ENCODE measurements at regions not wholly inside any gene's neighbourhood (a gene's known extent, or its start where the extent isn't known, plus 50 kb on each side); places are given as distances from the start of the nearest gene placed in this dataset.
"Not testable (repeated sequence)": the region's sequence is repeated elsewhere in the genome, so short reads cannot be mapped to it uniquely, and the experiment has no call there.

DNA sequence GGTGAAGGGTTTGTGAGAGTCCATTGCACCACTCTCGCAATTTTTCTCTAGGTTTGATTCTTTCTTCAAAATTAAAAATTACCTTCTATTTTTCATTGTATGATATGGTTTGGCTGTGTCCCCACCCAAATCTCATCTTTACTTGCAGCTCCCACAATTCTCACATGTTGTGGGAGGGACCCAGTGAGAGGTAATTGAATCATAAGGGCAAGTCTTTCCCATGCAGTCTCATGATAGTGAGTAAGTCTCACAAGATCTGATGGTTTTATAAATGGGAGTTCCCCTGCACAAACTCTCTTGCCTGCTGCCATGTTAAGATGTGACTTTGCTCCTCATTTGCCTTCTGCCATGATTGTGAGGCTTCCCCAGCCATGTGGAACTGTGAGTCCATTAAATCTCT lies 711.2 kb upstream of the AUTS2 start:
- not testable (repeated sequence) for DNase-seq

DNA sequence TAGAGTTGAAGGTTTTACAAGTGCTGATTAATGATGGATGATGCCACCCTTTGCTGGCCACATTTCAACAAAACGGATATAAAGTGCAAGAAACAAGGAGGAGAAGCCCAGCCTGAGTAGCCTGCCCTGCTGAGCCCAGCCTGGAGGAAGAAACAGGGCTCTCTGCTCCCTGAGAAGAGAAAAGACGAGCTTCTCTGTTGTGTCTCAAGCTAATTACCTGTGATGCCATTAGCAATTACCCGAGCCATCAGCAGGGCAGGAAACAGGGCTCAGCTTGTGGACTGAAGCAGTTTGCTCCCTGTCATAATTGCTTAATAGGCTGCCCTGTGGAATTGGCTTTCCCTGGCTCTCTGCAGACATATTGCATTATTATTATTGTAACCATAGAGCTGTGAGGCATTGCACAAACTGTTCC lies 709.3 kb upstream of the AUTS2 start:
- DNase-seq: peak; percentile 91

DNA sequence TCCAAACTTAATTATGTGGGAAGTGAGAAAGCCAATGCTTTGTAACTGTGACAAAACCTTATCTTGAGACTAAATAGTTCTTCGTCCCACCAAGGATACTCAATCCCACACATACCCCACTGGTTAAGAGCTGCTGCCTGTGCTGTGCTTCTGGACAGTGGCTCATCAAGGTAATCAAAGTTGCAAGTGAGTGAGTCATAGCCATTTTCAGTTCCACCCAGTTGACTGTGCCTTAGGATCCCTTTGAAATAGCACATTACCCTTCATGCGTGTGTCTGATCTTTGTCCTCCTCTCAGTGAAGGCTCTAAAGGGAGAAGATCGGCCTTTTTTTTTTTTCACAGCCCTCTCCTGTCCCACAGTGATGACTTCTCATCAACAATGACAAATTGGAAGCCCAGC lies 706.0 kb upstream of the AUTS2 start:
- no peak for DNase-seq

DNA sequence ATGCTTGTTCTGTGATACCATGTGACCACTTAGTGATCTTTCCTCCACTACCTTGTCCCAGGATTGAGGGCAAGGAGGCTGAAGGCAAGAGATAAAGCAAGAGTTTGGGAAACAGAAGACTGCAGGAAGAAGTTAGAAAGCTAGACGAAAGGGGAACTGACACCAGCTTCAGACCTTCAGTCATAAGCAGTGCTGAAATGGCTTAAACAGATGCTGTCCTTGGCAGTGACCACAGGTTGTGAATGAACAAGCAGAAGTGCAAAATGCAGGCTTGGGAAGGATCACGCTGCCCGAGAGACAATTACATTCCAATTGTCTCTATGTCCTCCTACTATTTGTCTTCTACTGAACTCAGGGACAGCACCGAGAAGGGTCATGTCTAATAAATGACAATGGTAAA lies 704.9 kb upstream of the AUTS2 start:
- DNase-seq: no peak

DNA sequence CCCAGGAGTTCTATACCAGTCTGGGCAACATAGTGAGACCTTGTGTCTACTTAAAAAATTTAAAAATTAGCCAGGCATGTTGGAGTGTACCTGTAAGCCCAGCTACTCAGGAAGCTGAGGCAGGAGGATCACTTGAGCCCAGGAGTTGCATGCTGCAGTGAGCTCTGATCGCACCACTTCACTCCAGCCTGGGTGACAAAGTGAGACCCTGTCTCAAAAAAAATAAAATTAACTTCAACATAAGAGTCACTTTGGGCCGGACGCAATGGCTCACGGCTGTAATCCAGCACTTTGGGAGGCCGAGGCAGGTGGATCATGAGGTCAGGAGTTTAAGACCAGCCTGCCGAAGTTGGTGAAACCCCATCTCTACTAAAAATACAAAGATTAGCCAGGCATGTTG lies 699.1 kb upstream of the AUTS2 start:
- DNase-seq: not testable (repeated sequence)

DNA sequence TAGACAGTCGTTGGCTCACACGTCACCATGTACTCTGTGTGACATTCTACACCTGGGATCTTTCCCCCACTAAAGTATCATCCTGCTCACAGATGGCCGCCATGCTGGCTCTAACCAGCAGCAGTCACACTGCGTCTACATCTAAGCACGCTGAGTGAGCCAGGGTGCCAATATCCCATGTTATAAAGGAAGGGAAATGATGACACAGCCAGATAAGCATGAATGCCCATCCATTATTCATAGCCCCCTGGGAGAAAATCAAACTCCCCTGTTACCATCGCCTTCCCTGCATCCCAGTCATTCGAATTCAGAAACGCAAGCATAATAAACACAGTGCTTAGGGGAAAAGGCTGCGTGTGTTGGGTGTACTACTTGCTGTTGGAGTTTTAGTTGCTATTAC lies 698.2 kb upstream of the AUTS2 start:
- no peak for DNase-seq

DNA sequence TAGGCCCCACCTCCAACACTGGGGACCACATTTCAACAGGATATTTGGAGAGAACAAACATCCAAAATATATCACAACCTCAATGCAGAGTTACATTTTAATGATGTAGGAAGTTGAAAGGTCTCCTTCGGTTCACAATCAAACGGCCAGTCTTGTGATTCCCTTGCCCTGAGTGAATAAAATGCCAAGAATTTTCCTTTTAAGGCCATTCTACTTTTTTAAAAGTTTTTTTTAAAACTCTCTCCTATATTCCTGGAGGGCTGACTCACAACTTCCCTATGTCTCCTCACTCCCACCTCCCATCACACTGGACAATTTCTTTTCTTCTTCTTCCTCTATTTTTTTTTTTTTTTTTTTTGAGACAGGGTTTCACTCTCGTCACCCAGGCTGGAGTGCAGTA lies 693.6 kb upstream of the AUTS2 start:
- no peak for DNase-seq

DNA sequence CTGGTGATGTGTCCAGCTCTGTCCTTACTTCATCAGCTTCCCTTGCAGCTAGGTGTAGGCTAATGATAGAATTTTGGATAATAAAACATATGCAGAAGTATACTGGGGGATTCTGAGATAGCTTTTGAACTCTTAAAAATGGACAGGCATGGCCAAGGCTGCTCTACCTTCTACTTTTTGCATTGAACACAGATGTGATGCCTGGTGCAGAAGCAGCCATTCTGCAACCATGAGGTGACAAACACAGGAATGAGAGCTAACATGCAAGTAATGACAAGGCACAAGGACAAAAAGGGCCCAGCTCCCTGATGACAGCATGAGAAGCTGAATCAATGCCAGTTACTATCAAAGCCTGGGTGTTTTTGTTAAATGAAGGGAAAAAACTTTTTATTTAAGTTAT lies 686.5 kb upstream of the AUTS2 start:
- no peak for DNase-seq

DNA sequence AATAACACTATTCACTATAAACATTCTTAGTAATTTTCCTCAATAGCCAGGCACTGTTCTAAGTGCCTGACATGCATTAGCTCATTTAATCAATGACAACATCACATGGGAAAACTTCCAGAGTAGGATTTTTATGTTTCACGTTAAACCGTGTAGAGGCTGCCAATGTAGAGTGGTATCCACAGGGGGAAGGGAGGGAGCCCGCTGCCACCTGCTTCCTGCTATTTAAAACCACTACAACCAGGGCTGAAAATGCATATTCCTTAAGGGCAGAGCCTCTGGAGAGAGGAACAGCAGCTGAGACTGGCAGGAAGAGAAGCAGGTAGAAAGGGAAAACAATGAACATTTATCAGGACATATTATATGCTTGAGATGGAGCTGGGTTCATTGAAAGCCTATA lies 684.3 kb upstream of the AUTS2 start:
- DNase-seq: peak; percentile 45

DNA sequence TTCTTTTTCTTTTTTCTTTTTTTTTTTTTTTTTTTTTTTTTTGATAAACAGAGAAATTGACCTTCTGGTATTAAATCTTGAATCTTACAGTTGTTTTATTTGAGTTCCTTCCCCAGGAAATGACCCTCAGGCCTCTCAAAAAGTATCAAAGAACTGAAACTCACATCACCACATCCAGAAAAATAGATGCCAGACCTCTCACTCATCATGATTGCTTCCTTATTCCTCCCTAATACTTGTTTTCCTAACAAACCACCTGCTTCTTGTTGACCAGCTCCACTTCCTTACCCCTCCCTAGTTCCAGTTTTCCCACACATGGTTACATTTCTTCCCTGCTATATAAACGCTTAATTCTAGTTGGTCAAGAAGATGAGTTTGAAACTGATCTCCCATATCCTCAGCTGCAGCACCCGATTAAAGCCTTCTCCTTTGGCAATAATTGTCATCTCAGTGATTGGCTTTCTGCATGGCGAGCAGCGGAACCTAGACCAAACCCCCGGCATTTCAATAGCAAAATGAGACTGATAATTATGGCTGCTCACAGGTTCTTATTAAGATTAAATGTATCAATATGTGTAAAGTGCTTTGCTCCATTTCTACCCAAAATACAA lies 681.1 kb upstream of the AUTS2 start:
- DNase-seq: no peak

DNA sequence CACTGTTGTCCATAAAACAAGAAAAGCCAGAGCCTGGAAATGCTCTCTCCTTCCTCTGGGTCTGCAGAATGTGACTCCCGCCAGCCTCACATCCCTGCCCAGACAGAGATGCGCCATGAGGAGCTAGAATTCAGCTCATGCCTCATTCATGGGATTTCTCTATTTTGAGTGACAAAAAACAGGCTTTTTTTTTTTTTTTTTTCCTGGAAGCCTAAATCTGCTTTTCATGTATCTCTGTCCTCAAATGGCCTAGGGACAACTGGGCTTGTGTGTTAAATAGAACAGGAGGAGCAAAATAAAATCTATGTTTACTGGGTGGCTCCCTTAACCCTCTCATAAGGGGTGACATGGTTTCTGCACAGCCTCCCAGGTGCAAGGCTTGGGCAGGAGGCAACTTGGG lies 679.7 kb upstream of the AUTS2 start:
- no peak for DNase-seq

DNA sequence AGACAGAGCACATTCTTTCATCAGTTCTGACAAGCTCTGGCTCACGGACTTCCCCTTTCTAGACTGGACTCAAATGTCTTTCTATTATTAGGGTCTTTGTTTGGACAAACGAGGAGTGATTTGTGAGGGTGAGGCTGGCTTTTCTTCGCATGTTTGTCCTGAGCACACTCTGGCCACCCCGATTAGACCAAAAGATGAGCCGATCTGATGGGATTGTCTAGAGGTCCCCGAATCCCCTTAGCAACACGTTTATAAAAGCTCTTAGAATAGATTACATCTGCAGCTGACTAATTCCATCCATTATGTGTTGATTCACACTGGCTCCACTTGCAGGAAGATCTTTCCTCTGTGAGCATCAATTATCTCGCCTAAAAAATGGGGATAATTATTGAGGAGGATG lies 675.4 kb upstream of the AUTS2 start:
- peak; percentile 9 for DNase-seq

DNA sequence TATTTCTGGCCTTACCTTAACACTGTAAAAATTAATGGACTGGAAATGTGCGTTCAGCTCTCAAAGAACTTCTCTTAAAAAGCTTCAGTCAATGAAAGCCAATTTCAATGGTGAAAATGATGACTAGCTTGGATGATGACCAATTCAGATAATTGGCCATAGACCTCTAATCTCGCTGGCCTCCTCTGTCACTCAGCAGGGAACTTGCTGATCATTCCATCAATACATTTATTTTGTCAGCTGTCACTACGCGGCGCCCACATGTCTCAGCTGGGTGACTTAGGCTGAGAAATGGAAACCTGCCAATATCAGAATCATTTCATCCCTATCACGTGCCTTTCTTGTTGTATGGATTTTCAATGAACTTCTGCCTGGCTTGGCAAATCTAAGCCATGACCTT lies 673.0 kb upstream of the AUTS2 start:
- DNase-seq: peak; percentile 82

DNA sequence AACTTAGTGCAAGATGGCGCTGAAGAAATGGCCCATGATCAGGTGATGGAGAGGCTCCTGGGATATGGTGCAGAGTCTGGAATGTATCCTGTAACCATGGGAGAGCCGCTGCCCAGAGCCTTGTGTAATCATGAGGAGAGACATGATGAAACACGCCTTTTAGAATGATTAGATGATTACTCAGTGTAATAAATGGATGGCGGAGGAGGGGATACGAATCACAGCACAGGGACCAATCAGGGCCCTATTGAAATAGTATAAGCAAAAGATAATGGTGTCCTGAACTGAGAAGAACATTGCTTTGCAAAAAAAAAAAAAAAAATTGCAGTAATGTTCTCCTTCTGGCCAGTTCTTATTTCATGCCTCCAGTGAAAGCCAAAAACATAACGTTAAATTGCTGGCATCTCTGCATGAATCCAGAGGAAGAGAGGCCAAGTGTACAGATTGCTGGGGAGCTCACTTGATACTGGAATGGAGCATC lies 668.5 kb upstream of the AUTS2 start:
- DNase-seq: peak; percentile 57

DNA sequence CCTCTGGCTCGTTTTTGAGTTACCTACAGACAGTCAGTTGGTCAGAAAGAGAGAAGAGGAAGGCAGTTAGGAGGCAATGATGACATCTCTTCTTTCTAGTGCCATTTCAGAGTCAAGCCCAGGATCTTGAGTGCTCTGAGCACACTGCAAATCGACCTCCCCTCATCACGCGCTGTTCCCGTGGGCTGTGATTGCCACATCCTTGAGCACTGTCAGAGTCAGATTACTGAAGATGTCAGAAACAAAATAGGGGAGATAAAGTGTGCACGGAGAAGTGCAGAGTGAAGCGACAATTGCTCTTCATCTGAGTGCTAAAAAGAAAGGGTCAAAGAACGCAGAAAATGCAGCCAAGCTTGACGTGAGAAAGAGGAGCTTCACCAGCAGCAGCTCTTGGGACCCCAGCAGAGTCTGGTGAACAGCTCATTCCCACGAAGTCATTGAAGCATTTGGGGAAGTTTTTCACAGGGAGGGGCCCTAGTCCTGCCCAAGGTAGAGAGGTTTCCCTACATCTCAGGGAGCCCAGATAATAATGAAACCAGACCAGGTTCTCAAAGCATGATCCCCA lies 661.7 kb upstream of the AUTS2 start:
- DNase-seq: no peak

DNA sequence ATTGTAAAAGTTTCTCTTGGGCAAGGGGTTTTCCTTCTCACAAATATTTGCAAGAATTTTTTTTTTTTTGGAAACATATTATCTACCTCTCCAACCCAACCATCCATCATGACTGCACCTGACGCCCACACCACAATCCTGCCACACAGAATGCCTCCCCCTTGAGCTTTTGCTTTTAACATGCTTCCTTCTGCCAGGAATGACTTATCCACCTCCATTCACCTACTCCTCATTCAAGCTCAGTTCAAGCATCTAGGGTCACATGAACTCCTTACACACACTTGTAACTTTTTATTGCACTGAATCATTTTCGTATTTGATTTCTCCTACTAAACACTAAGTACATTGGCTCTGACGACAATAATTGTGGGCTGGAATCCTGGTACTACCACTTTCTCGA lies 660.1 kb upstream of the AUTS2 start:
- DNase-seq: no peak

DNA sequence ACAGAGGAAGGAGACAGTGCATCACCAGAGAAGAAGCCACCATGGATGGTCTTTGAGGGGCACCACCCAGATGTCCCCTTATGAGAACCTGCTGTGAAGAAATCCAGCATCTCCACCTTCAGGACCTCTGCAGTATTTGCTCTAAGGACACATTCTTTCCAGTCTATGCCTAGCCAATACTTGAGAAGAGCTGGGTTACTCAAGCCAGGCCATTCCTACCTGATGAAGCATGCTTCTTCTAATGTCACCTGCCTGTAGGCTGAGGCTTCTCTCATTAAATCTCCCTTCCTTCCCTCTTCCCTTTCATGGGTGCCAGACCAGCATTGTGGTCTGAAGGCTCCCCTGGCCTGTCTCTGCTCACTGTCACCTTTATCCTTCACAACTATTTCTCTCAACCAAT lies 654.5 kb upstream of the AUTS2 start:
- no peak for DNase-seq

DNA sequence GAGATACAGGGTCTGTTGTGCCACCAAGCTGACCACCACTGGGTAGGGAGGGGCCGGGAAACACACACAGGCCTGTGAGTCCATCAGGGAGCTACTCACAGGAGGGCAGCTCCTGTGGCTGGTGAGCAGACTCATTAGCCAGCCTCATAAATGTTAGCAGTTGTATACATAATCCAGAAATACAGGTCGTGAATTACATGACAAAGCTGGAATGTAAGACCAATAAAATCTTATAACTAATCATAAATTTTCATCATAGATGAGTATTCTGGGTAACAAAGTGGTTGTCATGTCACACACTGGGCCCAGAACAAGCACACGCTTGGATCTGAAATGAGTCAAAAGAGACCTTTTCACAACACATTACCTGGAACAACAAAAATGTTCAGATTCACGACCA lies 642.6 kb upstream of the AUTS2 start:
- no peak for DNase-seq

DNA sequence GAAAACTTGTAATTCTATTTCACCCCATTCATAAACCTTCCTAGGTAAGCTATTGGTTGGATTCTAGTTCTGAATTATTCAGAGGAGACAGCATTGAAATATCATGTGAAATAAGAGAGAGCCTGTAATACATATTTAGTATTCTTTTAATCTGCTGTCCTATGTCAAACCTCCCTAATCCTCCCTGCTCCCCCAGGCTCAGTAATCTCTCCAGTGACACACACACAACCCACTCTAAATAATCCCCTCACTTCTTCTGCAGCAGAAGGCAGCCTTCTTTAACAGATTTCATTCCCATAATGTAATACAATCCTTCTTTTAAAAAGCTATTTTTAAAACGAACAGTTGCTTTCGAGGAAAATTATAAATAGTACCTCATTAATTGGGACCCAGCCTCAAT lies 639.7 kb upstream of the AUTS2 start:
- DNase-seq: no peak

DNA sequence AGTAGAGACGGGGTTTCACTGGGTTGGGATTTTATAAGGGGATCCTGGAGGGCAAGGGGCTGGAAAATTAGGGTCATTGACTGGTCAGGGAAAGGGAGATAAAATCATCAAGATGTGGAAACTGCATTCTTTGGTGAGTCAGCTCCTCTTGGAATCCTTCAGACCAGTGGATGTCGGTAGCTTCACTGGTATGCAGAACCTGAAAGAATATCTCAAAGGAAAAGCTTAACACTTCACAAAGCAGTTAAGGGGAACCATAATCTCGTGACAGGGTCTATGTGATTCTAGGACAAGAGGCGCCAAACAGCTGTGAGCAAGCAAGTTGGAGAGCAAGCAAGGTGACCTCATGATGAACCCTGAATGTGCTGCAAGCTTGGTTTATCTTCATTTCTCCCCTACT lies 634.7 kb upstream of the AUTS2 start:
- DNase-seq: no peak

DNA sequence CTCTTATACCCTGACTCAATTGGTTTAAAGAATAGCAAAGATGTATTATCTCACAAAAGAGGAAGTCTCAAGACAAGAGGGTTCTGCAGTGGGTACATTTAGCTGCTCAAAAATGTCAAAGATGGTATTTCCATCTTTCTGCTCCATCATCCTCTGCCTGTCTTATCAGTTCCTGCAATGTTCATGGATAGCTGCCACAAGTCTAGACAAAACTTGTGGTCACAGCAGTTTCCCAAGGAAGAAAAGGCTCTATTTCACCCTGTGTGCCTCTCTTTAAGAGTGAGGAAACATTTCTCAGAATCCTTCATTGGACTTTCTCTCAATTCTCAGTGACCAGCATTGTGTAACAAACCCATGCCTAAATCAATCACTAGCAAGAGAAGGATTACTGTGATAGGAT lies 634.2 kb upstream of the AUTS2 start:
- no peak for DNase-seq

DNA sequence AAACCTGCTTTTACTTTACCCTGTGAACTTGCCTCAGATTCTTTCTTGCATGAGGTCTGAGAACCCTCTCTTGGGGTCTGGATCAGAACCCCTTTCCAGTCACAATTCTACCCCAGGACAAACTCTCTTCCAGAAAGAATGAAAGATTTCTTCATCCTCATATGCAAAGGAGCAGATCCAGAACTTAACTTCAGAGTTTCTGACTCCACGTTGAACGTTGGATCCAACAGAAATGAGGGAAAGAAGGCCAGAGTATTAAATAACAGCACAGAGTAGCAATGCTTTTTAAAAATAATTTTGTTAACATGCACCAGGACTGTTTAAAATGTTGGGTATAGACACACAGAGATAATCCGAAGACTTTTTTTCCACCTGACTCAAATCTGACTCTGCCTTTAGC lies 632.9 kb upstream of the AUTS2 start:
- no peak for DNase-seq

DNA sequence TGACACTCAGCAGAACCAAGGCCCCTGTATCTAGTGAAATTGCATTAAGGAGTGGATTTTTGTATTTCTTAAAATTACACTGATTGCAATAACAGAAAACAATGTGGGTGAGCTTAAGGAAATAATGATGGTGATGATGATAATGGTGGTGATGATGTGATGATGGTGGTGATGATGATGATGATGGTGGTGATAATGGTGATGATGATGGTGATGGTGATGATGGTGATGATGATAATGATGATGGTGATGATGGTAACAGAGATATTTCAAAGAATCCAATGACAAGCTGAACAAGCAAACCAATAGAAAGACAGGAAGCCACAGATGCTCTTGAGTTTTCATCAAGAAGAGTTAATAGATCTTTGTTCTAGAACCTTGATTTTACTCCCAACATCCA lies 630.7 kb upstream of the AUTS2 start:
- no peak for DNase-seq

DNA sequence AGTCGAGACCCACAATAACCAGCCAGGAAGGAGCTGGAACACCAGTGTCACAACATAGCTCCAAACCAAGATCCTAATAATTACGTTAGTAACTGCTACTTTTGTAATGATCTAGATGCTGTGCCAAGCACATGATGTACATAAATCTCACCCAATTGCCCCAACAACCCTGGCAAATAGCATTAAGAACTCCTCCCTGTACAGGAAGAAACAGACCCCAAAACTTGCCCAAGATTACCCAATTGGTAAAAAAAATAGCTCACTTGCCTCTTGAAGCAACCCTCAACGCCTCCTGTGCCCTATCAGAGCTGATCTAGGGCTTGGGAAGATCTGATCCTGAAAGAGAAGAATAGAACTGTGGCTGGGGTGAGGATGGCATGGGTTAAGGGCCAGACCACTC lies 628.7 kb upstream of the AUTS2 start:
- DNase-seq: no peak

DNA sequence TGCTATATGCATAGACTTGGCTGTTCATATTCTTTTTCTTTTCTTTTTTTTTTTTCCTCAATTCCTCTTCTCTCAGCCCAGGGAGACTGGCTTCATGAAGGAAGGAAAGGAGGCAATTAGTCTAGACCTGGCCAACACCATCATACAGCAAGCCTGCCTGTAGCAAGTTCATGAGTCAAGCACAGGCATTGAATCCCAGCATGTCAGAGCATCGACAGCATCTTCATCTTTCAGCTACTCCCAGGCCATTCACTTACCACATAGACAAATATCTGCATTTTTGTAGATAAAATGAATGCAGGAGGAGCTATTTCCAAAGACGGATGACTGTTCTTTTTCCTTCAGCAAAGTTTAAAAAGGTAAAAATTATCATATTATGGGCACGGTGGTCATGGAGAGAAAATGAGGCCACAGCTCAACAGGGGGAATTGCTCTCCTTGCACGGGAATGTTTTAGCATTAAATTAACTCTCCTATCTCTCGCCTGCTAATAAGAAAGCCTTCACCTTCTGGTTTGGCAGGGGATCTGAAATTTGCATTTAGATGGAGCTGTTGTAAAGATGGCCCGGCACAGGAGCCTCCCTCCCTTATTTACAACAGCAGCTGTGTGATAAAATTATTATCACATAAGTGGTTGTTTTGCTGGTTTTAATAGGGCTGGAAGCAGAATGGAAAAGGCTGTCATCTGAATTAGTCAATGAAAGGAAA lies 626.5 kb upstream of the AUTS2 start:
- DNase-seq: no peak

Measured in NCI-H69 (cell line).